Esophagus muscularis mucosa (tissue), 4 donors: ENCODE measurements at regions not wholly inside any gene's neighbourhood (a gene's known extent, or its start where the extent isn't known, plus 50 kb on each side); places are given as distances from the start of the nearest gene placed in this dataset.

Experiments
- EP300 ChIP-seq: sonication (generic); formaldehyde crosslinking; IDR thresholded peaks from one replicate; pipeline ENCODE4 v1.6.1; 2017; ENCODE audit warnings: antibody characterized with exemption
- POLR2AphosphoS5 ChIP-seq, 2 donors: sonication (generic); formaldehyde crosslinking; IDR thresholded peaks; one replicate each; pipeline ENCODE4 v1.6.1; 2017; ENCODE audit warnings: antibody characterized with exemption in 2 of 2
- TF ChIP-seq, protein P1 (sequence below), 3 experiments: fragments of 200-600 bp in 2 of 3; fragments of 450-650 bp in 1 of 3; sonication (generic) in 2 of 3; IDR thresholded peaks; one replicate each; pipeline ENCODE4 v1.5.1; 2017 to 2019; ENCODE audit warnings: antibody characterized with exemption in 3 of 3, mild to moderate bottlenecking in 2 of 3, moderate library complexity in 1 of 3

DNA sequence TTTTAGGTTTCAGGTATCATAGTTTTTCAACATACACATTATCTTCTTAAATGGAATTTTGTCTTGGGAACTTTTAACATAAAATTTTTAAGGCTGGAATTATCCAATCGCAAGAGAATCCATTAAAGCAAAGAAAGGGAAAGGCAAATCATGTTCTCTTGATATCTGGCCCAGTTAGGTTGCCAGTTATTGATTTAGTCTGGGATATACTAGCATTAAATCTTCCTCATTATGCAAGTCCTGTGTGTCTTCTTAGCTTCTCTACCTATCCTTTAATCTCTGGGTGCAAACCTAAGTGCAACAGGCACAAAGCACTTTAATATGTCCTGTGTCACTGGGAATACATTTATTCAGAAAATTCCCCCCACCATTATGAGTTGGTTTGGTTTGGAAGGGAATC lies 75.4 kb upstream of the CNTLN start:
- no peak for TF ChIP-seq EP300
- TF ChIP-seq, protein P1, sequence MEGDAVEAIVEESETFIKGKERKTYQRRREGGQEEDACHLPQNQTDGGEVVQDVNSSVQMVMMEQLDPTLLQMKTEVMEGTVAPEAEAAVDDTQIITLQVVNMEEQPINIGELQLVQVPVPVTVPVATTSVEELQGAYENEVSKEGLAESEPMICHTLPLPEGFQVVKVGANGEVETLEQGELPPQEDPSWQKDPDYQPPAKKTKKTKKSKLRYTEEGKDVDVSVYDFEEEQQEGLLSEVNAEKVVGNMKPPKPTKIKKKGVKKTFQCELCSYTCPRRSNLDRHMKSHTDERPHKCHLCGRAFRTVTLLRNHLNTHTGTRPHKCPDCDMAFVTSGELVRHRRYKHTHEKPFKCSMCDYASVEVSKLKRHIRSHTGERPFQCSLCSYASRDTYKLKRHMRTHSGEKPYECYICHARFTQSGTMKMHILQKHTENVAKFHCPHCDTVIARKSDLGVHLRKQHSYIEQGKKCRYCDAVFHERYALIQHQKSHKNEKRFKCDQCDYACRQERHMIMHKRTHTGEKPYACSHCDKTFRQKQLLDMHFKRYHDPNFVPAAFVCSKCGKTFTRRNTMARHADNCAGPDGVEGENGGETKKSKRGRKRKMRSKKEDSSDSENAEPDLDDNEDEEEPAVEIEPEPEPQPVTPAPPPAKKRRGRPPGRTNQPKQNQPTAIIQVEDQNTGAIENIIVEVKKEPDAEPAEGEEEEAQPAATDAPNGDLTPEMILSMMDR (IDR thresholded peaks at IDR 0.05) = no peak
- no peak for TF ChIP-seq POLR2AphosphoS5 (IDR thresholded peaks at IDR 0.05)
